H9 (cell line): ENCODE measurements at regions not wholly inside any gene's neighbourhood (a gene's known extent, or its start where the extent isn't known, plus 50 kb on each side); places are given as distances from the start of the nearest gene placed in this dataset.

Experiments
- DNase-seq: peaks from one replicate; pipeline ENCODE4 v3.0.0-alpha.2; 2017
- H2AFZ ChIP-seq: one replicate; pipeline ENCODE4 v1.6.1; 2013; ENCODE audit warnings: mild to moderate bottlenecking, low read length, control low read depth, moderate library complexity
- H2AK5ac ChIP-seq: 2 replicates; pipeline ENCODE4 v1.6.1; 2013; ENCODE audit warnings: low read length, control low read depth, mixed read lengths; ENCODE audit not compliant: insufficient read length
- H2BK120ac ChIP-seq: one replicate; pipeline ENCODE4 v1.6.1; 2013; ENCODE audit warnings: low read depth, mild to moderate bottlenecking, low read length, control low read depth, inconsistent platforms; ENCODE audit not compliant: poor library complexity, severe bottlenecking
- H2BK12ac ChIP-seq: 2 replicates; pipeline ENCODE4 v1.6.1; 2013; ENCODE audit warnings: low read length, control low read depth, mixed read lengths, low read depth; ENCODE audit not compliant: insufficient read length
- H2BK15ac ChIP-seq: 2 replicates; pipeline ENCODE4 v1.6.1; 2013; ENCODE audit warnings: low read depth, low read length, control low read depth
- H2BK20ac ChIP-seq: one replicate; pipeline ENCODE4 v1.6.1; 2013; ENCODE audit warnings: low read depth, mild to moderate bottlenecking, low read length, control low read depth, inconsistent platforms; ENCODE audit not compliant: poor library complexity, severe bottlenecking
- H2BK5ac ChIP-seq: 2 replicates; pipeline ENCODE4 v1.6.1; 2013; ENCODE audit warnings: low read length, control low read depth, mixed read lengths; ENCODE audit not compliant: insufficient read length
- H3K14ac ChIP-seq: 2 replicates; pipeline ENCODE4 v1.6.1; 2013; ENCODE audit warnings: low read length, control low read depth; ENCODE audit not compliant: insufficient read depth
- H3K18ac ChIP-seq: 2 replicates; pipeline ENCODE4 v1.6.1; 2013; ENCODE audit warnings: low read depth, mild to moderate bottlenecking, mixed read lengths, low read length, control low read depth; ENCODE audit not compliant: insufficient read length
- H3K23ac ChIP-seq: 2 replicates; pipeline ENCODE4 v1.6.1; 2013; ENCODE audit warnings: low read length, control low read depth, mixed read lengths, low read depth; ENCODE audit not compliant: insufficient read length
- H3K23me2 ChIP-seq: 2 replicates; pipeline ENCODE4 v1.6.1; 2013; ENCODE audit warnings: low read depth, mild to moderate bottlenecking, mixed read lengths, low read length, control low read depth; ENCODE audit not compliant: insufficient read length, poor library complexity, severe bottlenecking
- H3K27ac ChIP-seq: 2 replicates; pipeline ENCODE4 v1.5.1; 2013; ENCODE audit warnings: low read length, control low read depth, mixed read lengths, low read depth; ENCODE audit not compliant: insufficient read length
- H3K27me3 ChIP-seq: 2 replicates; pipeline ENCODE4 v1.6.1; 2013; ENCODE audit warnings: low read length, control low read depth, inconsistent platforms; ENCODE audit not compliant: insufficient read depth
- H3K4ac ChIP-seq: 2 replicates; pipeline ENCODE4 v1.6.1; 2013; ENCODE audit warnings: low read depth, mild to moderate bottlenecking, control low read depth, inconsistent platforms, low read length, moderate library complexity
- H3K4me1 ChIP-seq: 2 replicates; pipeline ENCODE4 v1.6.1; 2013; ENCODE audit warnings: low read length, control low read depth, inconsistent platforms; ENCODE audit not compliant: insufficient read depth
- H3K4me2 ChIP-seq: 2 replicates; pipeline ENCODE4 v1.6.1; 2013; ENCODE audit warnings: low read length, control low read depth, mixed read lengths; ENCODE audit not compliant: insufficient read length, insufficient read depth
- H3K56ac ChIP-seq: 2 replicates; pipeline ENCODE4 v1.6.1; 2013; ENCODE audit warnings: low read depth, mild to moderate bottlenecking, mixed read lengths, low read length, control low read depth; ENCODE audit not compliant: insufficient read length
- H3K79me1 ChIP-seq: 2 replicates; pipeline ENCODE4 v1.6.1; 2013; ENCODE audit warnings: low read depth, mild to moderate bottlenecking, moderate library complexity, low read length, control low read depth, inconsistent platforms; ENCODE audit not compliant: insufficient read depth, poor library complexity, severe bottlenecking
- H3K79me2 ChIP-seq: 2 replicates; pipeline ENCODE4 v1.6.1; 2013; ENCODE audit warnings: low read length, control low read depth, inconsistent platforms; ENCODE audit not compliant: insufficient read depth
- H3K9ac ChIP-seq: 2 replicates; pipeline ENCODE4 v1.6.1; 2013; ENCODE audit warnings: low read length, control low read depth, mixed read lengths; ENCODE audit not compliant: insufficient read length; ENCODE audit errors: extremely low read depth
- H3K9me3 ChIP-seq: one replicate; pipeline ENCODE4 v1.6.1; 2013; ENCODE audit warnings: low read depth, low read length, inconsistent platforms; ENCODE audit not compliant: control insufficient read depth
- H3T11ph ChIP-seq: one replicate; pipeline ENCODE4 v1.6.1; 2013; ENCODE audit warnings: mild to moderate bottlenecking, low read length, control low read depth, inconsistent platforms
- H4K20me1 ChIP-seq: one replicate; pipeline ENCODE4 v1.6.1; 2013; ENCODE audit not compliant: control insufficient read depth, insufficient read length, insufficient read depth
- H4K5ac ChIP-seq: 2 replicates; pipeline ENCODE4 v1.6.1; 2013; ENCODE audit warnings: low read depth, mild to moderate bottlenecking, mixed read lengths, low read length, control low read depth; ENCODE audit not compliant: insufficient read length
- H4K8ac ChIP-seq: replicated peaks from 2 replicates; pipeline ENCODE4 v1.6.1; 2013; ENCODE audit warnings: low read length, control low read depth, mixed read lengths, low read depth; ENCODE audit not compliant: insufficient read length
- H4K91ac ChIP-seq: 2 replicates; pipeline ENCODE4 v1.6.1; 2013; ENCODE audit warnings: low read depth, mild to moderate bottlenecking, moderate library complexity, mixed read lengths, low read length, control low read depth; ENCODE audit not compliant: insufficient read length
- H3K27ac Mint-ChIP-seq, 3 experiments: 2 replicates in 2 of 3; 3 replicates in 1 of 3; pipeline ENCODE4 v1.8.0; 2020 to 2021; ENCODE audit warnings: mixed read lengths in 3 of 3, mild to moderate bottlenecking in 1 of 3, moderate library complexity in 1 of 3
- H3K27me3 Mint-ChIP-seq: 2 replicates; pipeline ENCODE4 v1.8.0; 2021; ENCODE audit warnings: low read depth, mild to moderate bottlenecking, moderate library complexity, mixed read lengths
- H3K36me3 Mint-ChIP-seq, 3 experiments: 2 replicates in 2 of 3; 3 replicates in 1 of 3; pipeline ENCODE4 v1.8.0; 2020 to 2021; ENCODE audit warnings: low read depth in 3 of 3, mixed read lengths in 3 of 3; ENCODE audit not compliant: insufficient read depth in 1 of 3
- H3K4me1 Mint-ChIP-seq, 2 experiments: 2 replicates each; pipeline ENCODE4 v1.8.0; 2020; ENCODE audit warnings: mixed read lengths in 2 of 2
- H3K4me3 Mint-ChIP-seq, 2 experiments: 2 replicates in 1 of 2; 3 replicates in 1 of 2; pipeline ENCODE4 v1.8.0; 2020 to 2021; ENCODE audit warnings: mild to moderate bottlenecking in 2 of 2, mixed read lengths in 2 of 2, moderate library complexity in 1 of 2
- H3K9me3 Mint-ChIP-seq, 2 experiments: 2 replicates in 1 of 2; 3 replicates in 1 of 2; pipeline ENCODE4 v1.8.0; 2020; ENCODE audit warnings: mild to moderate bottlenecking in 2 of 2, mixed read lengths in 2 of 2, moderate library complexity in 1 of 2
- WGBS: extraction: QIAGEN DNeasy Blood & Tissue Kit; methylation state at CpG from one replicate; pipeline ENCODE4 v1.1.7; 2013; ENCODE audit warnings: missing lambda C conversion rate, low lambda C conversion rate, mixed read lengths; ENCODE audit not compliant: insufficient read length; ENCODE audit errors: extremely low coverage; 5-methylcytosine and 5-hydroxymethylcytosine counted together
- TF ChIP-seq, protein P1 (sequence below): fragments of 200-600 bp; sonication (generic); conservative IDR thresholded peaks from 3 replicates; pipeline ENCODE4 v1.8.0; 2021; ENCODE audit warnings: antibody characterized with exemption, mild to moderate bottlenecking

DNA sequence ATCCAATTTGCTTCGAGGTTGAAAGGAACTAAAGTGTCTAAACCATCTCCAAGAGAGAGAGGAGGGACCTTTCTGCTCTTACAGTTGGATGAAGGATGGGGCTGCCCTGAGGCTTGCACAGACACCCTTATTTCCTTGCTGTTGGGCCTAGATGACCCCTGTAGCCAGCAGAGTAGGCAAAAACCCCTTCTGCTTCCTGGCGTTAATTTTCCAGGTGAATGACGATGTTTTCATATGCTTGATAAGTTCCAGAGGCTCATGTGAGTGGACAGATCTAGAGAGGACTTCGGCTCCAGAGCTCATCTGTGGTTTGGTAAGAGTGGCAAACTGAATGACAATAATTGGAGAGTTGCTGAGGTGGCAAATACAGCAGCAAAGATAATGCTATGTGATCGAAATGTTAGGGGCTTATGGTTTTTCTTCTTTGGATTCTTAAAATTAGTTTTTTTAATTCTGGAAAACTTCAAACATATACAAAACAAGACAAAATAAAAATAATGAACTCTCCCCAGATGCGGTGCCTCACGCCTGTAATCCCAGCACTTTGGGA is 98.6 kb upstream of the MAP4K3 start:
- H3K9ac ChIP-seq: no peak overlapping the region
- DNase-seq: no peak
- H2AK5ac ChIP-seq: no peak overlapping the region
- H3K4me1 ChIP-seq: peaks cover 4% of the 10 kb centered on the region; the same call in 1 of the 2 replicates
- H4K8ac ChIP-seq: no peak overlapping the region
- H3K23me2 ChIP-seq: no peaks in the 10 kb centered on the region
- no peak overlapping the region for H2BK20ac ChIP-seq
- Mint-ChIP-seq H3K9me3 (peaks cover 5 to 11% of the 10 kb centered on the region in 2 experiments; a peak in 2 of 5 replicates), H3K4me3 (no peak overlapping the region), H3K27ac (no peak overlapping the region), H3K27me3 (no peaks in the 10 kb centered on the region), H3K36me3 (peaks cover 5 to 16% (median 15%) of the 10 kb centered on the region in 3 experiments; a peak in 6 of 7 replicates), H3K4me1 (peaks cover 18 to 21% of the 10 kb centered on the region in 2 experiments)
- H3K56ac ChIP-seq: no peak overlapping the region
- no peak overlapping the region for H2AFZ ChIP-seq
- H3K18ac ChIP-seq: no peak overlapping the region
- no peaks in the 10 kb centered on the region for H4K20me1 ChIP-seq
- H4K5ac ChIP-seq: no peak overlapping the region
- no peak overlapping the region for H3K27ac ChIP-seq
- H2BK120ac ChIP-seq: no peak overlapping the region
- no CpG with 5 or more reads among the region's 7 CpGs for WGBS
- TF ChIP-seq, protein P1, sequence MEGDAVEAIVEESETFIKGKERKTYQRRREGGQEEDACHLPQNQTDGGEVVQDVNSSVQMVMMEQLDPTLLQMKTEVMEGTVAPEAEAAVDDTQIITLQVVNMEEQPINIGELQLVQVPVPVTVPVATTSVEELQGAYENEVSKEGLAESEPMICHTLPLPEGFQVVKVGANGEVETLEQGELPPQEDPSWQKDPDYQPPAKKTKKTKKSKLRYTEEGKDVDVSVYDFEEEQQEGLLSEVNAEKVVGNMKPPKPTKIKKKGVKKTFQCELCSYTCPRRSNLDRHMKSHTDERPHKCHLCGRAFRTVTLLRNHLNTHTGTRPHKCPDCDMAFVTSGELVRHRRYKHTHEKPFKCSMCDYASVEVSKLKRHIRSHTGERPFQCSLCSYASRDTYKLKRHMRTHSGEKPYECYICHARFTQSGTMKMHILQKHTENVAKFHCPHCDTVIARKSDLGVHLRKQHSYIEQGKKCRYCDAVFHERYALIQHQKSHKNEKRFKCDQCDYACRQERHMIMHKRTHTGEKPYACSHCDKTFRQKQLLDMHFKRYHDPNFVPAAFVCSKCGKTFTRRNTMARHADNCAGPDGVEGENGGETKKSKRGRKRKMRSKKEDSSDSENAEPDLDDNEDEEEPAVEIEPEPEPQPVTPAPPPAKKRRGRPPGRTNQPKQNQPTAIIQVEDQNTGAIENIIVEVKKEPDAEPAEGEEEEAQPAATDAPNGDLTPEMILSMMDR: no peak
- H3K79me1 ChIP-seq: no peaks in the 10 kb centered on the region
- no peak overlapping the region for H4K91ac ChIP-seq
- no peaks in the 10 kb centered on the region for H3K27me3 ChIP-seq
- no peak overlapping the region for H3K4me2 ChIP-seq
- H2BK5ac ChIP-seq: no peak overlapping the region
- H2BK12ac ChIP-seq: no peak overlapping the region
- no peaks in the 10 kb centered on the region for H3K79me2 ChIP-seq
- H3K9me3 ChIP-seq: no peaks in the 10 kb centered on the region
- H3K4ac ChIP-seq: no peak overlapping the region
- H3K23ac ChIP-seq: no peak overlapping the region
- H2BK15ac ChIP-seq: no peak overlapping the region
- H3K14ac ChIP-seq: no peak overlapping the region
- no peak overlapping the region for H3T11ph ChIP-seq
